ENCODE measurements at regions not wholly inside any gene's neighbourhood (a gene's known extent, or its start where the extent isn't known, plus 50 kb on each side); places are given as distances from the start of the nearest gene placed in this dataset.

GRCh38 chr5:167892352-167893115 lies 398.9 kb upstream of the WWC1 start:
- TF ChIP-seq CTCF (optimal IDR thresholded peaks at IDR 0.05 in 1 of 3, IDR thresholded peaks at IDR 0.05 in 1 of 3, conservative IDR thresholded peaks at IDR 0.05 in 1 of 3; ENCODE audit: extremely low read depth in 1 of 3, insufficient read depth in 2 of 3, low read length in 3 of 3) (no peak), EZH2 (IDR thresholded peaks at IDR 0.05; ENCODE audit: low read length) (no peak)
- Histone ChIP-seq H3K9me1 (ENCODE audit: control insufficient read depth, extremely low read depth, insufficient read depth, low read length) (no peaks in the 10 kb centered on the region), H3K27me3 (ENCODE audit: control insufficient read depth, extremely low read depth, insufficient read depth, low read length) (no peaks in the 10 kb centered on the region), H3K4me1 (ENCODE audit: control insufficient read depth, extremely low read depth, insufficient read depth, low read length) (no peaks in the 10 kb centered on the region), H3K36me3 (ENCODE audit: control insufficient read depth in 2 of 2, extremely low read depth in 1 of 2, insufficient read depth in 2 of 2, low read length in 2 of 2) (peaks cover 3 to 10% of the 10 kb centered on the region in 2 experiments), H3K9me3 (ENCODE audit: control insufficient read depth, low read depth, low read length) (no peaks in the 10 kb centered on the region), H2AFZ (ENCODE audit: control insufficient read depth, low read length) (no peak overlapping the region), H3K9ac (ENCODE audit: control insufficient read depth, extremely low read depth, insufficient read depth, low read length) (no peak overlapping the region), H3K27ac (ENCODE audit: control insufficient read depth, insufficient read depth, low read length) (no peak overlapping the region), H3K4me2 (ENCODE audit: control insufficient read depth, extremely low read depth, insufficient read depth, low read depth, low read length) (no peak overlapping the region), H3K79me2 (ENCODE audit: control insufficient read depth, insufficient read depth, low read length) (peaks cover 92% of the 10 kb centered on the region), H3K4me3 (ENCODE audit: control insufficient read depth in 2 of 3, extremely low read depth in 1 of 3, insufficient read depth in 2 of 3, low read depth in 1 of 3, low read length in 3 of 3) (no peak overlapping the region), H4K20me1 (ENCODE audit: control insufficient read depth, extremely low read depth, insufficient read depth, low read length) (peaks cover 16% of the 10 kb centered on the region)
- DNase-seq (ENCODE audit: low read depth, low spot score) = no peak
- dilution Hi-C loops (cut with MboI; ENCODE audit: extremely low pct_ligation_motif_present, low sequenced_read_pairs) = no loop called here
- no peak for FAIRE-seq

GRCh38 chr5:167893271-167893670 lies 398.2 kb upstream of the WWC1 start:
- H3K4me3 ChIP-seq (ENCODE audit: control insufficient read depth in 2 of 3, extremely low read depth in 1 of 3, insufficient read depth in 2 of 3, low read depth in 1 of 3, low read length in 3 of 3) = no peak overlapping the region
- peaks cover 11% of the 10 kb centered on the region for H4K20me1 ChIP-seq (ENCODE audit: control insufficient read depth, extremely low read depth, insufficient read depth, low read length)
- dilution Hi-C loops (cut with MboI; ENCODE audit: extremely low pct_ligation_motif_present, low sequenced_read_pairs) = no loop called here
- no peaks in the 10 kb centered on the region for H3K27me3 ChIP-seq (ENCODE audit: control insufficient read depth, extremely low read depth, insufficient read depth, low read length)
- peaks cover 3 to 10% of the 10 kb centered on the region in 2 experiments for H3K36me3 ChIP-seq (ENCODE audit: control insufficient read depth in 2 of 2, extremely low read depth in 1 of 2, insufficient read depth in 2 of 2, low read length in 2 of 2)
- no peak overlapping the region for H3K27ac ChIP-seq (ENCODE audit: control insufficient read depth, insufficient read depth, low read length)
- no peak for FAIRE-seq
- no peak for TF ChIP-seq EZH2 (IDR thresholded peaks at IDR 0.05; ENCODE audit: low read length)
- no peak for TF ChIP-seq CTCF (optimal IDR thresholded peaks at IDR 0.05 in 1 of 3, IDR thresholded peaks at IDR 0.05 in 1 of 3, conservative IDR thresholded peaks at IDR 0.05 in 1 of 3; ENCODE audit: extremely low read depth in 1 of 3, insufficient read depth in 2 of 3, low read length in 3 of 3)
- DNase-seq (ENCODE audit: low read depth, low spot score) = no peak
- H3K4me2 ChIP-seq (ENCODE audit: control insufficient read depth, extremely low read depth, insufficient read depth, low read depth, low read length) = no peak overlapping the region
- H3K79me2 ChIP-seq (ENCODE audit: control insufficient read depth, insufficient read depth, low read length) = peaks cover 92% of the 10 kb centered on the region
- H3K9ac ChIP-seq (ENCODE audit: control insufficient read depth, extremely low read depth, insufficient read depth, low read length) = no peak overlapping the region
- no peak overlapping the region for H2AFZ ChIP-seq (ENCODE audit: control insufficient read depth, low read length)
- no peaks in the 10 kb centered on the region for H3K9me3 ChIP-seq (ENCODE audit: control insufficient read depth, low read depth, low read length)
- H3K9me1 ChIP-seq (ENCODE audit: control insufficient read depth, extremely low read depth, insufficient read depth, low read length) = no peaks in the 10 kb centered on the region
- H3K4me1 ChIP-seq (ENCODE audit: control insufficient read depth, extremely low read depth, insufficient read depth, low read length) = no peaks in the 10 kb centered on the region

All from keratinocyte (primary cell).